GM19035 (cell line): ENCODE measurements at regions not wholly inside any gene's neighbourhood (a gene's known extent, or its start where the extent isn't known, plus 50 kb on each side); places are given as distances from the start of the nearest gene placed in this dataset.

ENCODE experiments used
- ATAC-seq: cut with Tn5 transposase; IDR thresholded peaks from one replicate; pipeline ENCODE4 v1.9.1; 2021; ENCODE audit not compliant: unreplicated experiment

GRCh38 chr6:15016813-15017212 is 229.1 kb upstream of the JARID2 start:
- no peak for ATAC-seq

DNA sequence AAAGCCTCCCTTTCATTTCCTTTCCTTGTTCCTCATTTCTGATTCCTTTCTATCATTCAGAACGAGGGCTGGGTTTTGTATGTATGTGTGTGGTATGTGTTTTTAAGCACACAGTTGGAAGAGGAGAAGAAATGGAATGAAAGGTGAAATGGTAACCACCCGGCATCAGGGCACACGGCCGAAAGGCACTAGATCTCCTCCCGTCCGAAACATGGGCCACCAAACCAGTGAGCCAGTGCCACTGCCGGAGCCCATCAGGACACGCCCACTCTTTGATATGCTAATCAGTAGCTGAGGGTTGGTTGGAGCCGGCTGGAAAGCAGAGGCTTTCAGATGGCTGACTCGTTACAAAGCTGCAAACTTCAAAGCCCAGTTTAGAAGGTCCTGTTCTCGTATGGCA is 228.6 kb upstream of the JARID2 start:
- no peak for ATAC-seq

DNA sequence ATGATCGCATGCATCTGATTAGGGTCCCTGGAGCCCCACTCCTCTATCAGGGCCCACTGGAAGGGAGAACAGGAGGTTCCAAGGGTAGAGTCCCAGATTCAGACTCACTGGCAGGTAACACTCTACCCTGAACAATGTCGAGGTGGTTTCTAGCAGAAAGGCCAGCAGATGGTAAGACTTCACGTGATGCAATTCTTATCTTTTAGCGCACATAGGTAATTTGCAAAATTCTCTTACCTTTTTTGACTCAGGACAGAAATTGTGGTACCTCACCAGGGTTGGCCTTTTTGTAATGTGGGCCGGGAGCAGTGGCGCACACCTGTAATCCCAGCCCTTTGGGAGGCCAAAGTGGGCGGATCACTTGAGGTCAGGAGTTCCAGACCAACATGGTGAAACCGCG is 228.1 kb upstream of the JARID2 start:
- ATAC-seq = no peak

- no peak for ATAC-seq
These were observed 225.6 kb upstream of the JARID2 start for GRCh38 chr6:15020119-15020770.

DNA sequence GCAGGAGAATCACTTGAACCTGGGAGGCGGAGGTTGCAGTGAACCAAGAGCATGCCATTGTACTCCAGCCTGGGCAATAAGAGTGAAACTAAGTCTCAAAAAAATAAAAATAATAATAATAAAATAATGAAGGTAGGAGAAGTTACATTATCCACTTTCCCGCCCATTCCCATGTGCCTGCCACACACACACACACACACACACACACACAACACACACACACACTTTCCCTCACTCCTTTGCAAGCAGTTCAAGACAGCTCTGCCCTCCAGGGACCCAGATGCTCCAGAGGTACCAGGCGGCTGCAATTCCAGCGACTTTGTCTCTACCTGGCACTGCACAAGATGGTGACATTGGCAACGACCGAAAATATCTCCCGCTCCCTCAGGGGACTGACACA is 224.8 kb upstream of the JARID2 start:
- no peak for ATAC-seq

DNA sequence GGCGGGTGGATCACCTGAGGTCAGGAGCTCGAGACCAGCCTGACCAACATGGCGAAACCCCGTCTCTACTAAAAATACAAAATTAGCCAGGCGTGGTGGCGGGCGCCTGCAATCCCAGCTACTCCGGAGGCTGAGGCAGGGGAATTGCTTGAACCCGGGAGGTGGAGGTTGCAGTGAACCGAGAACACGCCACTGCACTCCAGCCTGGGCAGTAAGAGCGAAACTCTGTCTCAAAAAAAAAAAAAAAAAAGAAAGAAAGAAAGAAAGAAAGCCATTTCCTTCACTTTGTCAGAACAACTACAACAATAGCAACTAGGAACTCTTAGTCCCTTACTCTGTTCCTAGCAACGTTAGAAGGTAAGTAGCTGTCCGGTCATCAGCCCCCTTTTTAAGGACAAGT is 222.9 kb upstream of the JARID2 start:
- ATAC-seq = peak; percentile 52

- peak; percentile 93 for ATAC-seq
These were observed 222.4 kb upstream of the JARID2 start for GRCh38 chr6:15023448-15023847.

DNA sequence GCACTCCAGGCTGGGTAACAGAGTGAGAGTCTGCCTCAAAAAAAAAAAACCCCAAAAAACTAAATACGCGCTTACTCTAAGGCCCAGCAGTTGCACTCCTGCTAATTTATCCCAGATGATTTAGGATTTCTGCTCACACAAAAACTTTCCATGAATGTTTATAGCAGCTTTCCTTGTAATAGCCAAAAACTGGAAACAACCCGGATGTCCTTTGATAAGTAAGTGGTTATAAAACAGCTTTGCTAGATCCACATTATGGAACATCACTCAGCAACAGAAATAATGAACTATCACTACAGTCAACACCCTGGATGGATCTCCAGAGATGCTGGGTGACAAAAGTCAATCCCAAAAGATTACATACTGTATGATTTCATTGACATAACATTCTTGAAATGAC is 220.4 kb upstream of the JARID2 start:
- no peak for ATAC-seq

- ATAC-seq = no peak
These were observed 219.0 kb upstream of the JARID2 start for GRCh38 chr6:15026832-15027231.

DNA sequence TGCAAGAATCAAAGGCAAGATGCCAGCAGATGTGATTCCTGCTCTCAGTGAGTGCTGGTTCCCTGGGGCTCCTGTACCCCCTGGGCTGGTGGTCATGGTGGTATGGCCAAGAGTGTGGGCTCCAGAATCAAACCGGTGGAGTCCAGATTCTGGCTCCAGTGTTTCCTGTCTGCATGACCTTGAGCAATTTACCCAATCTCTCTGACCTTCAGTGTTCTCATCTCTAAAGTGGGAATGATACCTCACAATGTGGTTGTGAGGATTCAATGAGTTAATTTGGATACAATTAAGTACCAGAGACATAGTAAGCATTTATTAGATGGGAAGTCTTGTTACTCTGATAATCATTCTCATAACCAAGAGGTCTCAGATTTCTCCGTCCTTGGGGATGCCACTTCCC is 218.4 kb upstream of the JARID2 start:
- no peak for ATAC-seq

DNA sequence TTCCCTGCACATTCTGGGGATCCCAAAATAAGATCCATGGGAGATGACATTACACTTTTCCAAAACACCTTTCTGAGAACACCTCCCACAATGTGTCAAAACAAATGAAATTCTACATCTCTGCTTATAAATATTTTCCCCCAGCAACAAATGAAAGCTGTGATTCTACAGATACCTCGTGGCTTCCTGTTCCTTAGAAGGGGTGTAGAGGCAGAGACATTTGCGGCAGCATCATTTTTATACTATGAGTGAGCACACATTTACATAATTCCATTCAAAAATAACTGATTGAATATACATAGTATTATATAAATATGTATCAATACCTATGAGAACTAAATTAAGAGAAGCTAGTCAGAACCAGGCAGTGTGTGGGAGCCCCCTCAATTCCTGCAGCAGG is 213.9 kb upstream of the JARID2 start:
- no peak for ATAC-seq

- ATAC-seq = no peak
These were observed 212.0 kb upstream of the JARID2 start for GRCh38 chr6:15033850-15034203.

GRCh38 chr6:15036690-15037245 is 209.1 kb upstream of the JARID2 start:
- no peak for ATAC-seq

GRCh38 chr6:15037253-15037652 is 208.6 kb upstream of the JARID2 start:
- no peak for ATAC-seq

DNA sequence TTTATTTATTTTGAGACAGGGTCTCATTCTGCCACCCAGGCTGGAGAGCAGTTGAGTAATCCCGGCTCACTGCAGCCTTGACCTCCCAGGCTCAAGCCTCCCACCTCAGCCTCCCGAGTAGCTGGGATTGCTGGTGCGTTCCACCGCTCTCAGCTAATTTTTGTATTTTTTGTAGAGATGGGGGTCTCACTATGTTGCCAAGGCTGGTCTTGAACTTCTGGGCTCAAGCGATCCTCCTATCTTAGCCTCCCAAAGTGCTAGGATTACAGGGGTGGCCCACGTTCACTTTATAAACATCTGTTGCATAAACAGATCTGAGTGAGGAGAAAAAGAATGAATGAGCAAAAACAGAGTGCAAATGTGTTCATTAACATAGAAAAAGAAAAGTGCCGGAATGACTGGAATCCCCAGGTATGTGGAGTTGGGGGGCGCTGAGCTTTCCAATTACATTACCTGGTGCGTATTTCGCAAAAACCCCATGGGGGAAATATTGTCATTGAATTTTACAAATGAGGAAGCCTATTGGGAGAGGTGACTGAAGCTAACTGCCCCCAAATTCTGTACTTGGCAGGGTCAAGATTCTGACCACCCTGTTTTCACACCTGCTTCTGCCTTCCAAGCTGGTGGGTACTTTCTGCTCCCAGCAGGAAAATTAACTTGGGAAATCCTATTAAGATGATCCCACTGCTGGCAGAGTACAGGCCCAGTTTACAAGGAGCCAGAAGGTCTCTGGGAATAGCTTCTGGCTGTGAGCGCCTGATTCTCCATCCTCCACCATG is 207.7 kb upstream of the JARID2 start:
- ATAC-seq = no peak

DNA sequence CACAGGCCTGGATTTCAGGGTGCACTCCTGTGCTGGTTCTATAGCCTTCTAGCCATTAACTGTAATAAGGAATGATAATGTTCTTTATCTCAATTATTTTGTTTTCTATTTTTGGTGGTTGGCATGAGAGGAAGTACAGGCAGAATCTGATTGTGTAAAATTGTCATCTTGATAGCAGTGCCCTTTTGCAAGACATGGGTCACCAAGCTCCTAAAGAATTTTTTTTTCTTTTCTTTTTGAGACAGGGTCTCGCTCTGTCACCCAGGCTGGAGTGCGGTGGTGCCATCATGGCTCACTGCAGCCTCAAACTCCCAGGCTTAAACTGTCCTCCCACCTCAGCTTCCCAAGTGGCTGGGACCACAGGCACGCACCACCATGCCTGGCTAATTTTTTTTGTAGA is 206.7 kb upstream of the JARID2 start:
- ATAC-seq = no peak

GRCh38 chr6:15042938-15043337 is 202.9 kb upstream of the JARID2 start:
- ATAC-seq = no peak

GRCh38 chr6:15044146-15044882 is 201.6 kb upstream of the JARID2 start:
- ATAC-seq = no peak

- ATAC-seq = no peak
These were observed 200.9 kb upstream of the JARID2 start for GRCh38 chr6:15044948-15045347.

GRCh38 chr6:15046751-15047150 is 199.1 kb upstream of the JARID2 start:
- ATAC-seq = no peak

GRCh38 chr6:15048367-15048766 is 197.5 kb upstream of the JARID2 start:
- no peak for ATAC-seq
